ENCODE measurements at regions not wholly inside any gene's neighbourhood (a gene's known extent, or its start where the extent isn't known, plus 50 kb on each side); places are given as distances from the start of the nearest gene placed in this dataset.

DNA sequence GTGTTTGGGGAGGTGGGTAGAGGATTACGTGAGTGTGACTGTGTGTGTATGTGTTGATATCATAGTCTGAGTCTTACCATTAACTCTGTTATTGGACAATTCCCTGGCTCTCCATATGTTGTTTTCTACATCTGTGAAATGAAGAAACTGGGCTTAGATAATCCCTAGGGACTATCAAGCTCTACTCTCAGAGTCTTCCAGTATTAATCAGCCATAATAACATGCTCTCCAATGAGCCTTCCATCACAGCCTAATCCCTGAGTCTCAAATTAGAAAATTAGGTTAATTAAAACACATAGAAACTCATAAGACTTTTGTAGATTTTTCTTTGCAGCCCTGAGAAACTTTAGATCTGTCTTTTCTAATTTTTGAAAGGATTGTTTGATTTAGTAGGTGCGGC lies 404.2 kb upstream of the RARB start:
- TF ChIP-seq, protein P1, sequence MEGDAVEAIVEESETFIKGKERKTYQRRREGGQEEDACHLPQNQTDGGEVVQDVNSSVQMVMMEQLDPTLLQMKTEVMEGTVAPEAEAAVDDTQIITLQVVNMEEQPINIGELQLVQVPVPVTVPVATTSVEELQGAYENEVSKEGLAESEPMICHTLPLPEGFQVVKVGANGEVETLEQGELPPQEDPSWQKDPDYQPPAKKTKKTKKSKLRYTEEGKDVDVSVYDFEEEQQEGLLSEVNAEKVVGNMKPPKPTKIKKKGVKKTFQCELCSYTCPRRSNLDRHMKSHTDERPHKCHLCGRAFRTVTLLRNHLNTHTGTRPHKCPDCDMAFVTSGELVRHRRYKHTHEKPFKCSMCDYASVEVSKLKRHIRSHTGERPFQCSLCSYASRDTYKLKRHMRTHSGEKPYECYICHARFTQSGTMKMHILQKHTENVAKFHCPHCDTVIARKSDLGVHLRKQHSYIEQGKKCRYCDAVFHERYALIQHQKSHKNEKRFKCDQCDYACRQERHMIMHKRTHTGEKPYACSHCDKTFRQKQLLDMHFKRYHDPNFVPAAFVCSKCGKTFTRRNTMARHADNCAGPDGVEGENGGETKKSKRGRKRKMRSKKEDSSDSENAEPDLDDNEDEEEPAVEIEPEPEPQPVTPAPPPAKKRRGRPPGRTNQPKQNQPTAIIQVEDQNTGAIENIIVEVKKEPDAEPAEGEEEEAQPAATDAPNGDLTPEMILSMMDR (IDR thresholded peaks at IDR 0.05; ENCODE audit: insufficient read depth, low read depth, low read length) = no peak

DNA sequence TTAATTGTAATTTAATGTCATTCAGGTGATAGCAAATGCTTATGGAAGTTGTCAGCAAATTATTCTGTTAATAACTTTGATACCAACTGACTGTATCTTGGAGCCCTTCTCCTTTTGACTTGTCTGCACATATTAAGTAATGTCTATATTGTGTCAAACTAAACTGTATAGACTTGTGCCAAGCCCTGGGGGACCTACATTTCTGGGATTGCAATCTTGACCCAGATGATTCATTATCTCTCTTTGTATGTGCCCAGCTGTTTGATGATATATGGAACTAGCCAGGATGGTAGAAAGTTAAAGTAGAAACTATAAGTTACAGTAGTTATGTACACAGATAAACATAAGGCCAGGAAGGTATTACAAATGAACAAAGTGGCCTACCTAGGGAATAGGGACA lies 402.8 kb upstream of the RARB start:
- DNase-seq (ENCODE audit: low read depth) = no peak
- TF ChIP-seq, protein P1 (IDR thresholded peaks at IDR 0.05; ENCODE audit: insufficient read depth, low read depth, low read length) = no peak
- H3K4me3 ChIP-seq (ENCODE audit: low read depth, low read length) = no peak overlapping the region

More for the DNA sequence above, 404.2 kb upstream of the RARB start:
- no peak overlapping the region for H3K4me3 ChIP-seq (ENCODE audit: low read depth, low read length)
- DNase-seq (ENCODE audit: low read depth) = no peak

- TF ChIP-seq, protein P1 (IDR thresholded peaks at IDR 0.05; ENCODE audit: insufficient read depth, low read depth, low read length) = no peak
- no peak overlapping the region for H3K4me3 ChIP-seq (ENCODE audit: low read depth, low read length)
- no peak for DNase-seq (ENCODE audit: low read depth)
Observed at GRCh38 chr3:25027650-25028049, 400.4 kb upstream of the RARB start.

DNA sequence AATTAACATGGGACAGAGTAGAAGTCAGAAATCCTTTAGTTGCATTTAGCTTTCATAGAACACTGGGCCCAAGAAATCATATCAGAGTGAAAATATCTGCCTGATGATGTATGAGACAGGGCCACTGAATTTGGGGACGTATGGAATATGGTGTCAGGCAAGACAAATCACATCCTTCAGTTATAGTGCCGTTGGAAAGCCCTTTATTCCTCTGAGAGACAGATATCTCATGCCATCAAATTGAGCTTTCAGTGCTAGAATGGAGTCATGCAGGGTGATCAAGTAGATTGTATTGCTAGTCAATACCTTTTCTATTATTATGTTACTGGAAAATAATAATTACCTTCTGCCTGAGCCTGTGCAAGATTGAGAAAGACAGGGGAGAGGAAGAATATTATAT lies 398.2 kb upstream of the RARB start:
- H3K4me3 ChIP-seq (ENCODE audit: low read depth, low read length) = no peak overlapping the region
- no peak for DNase-seq (ENCODE audit: low read depth)
- TF ChIP-seq, protein P1 (IDR thresholded peaks at IDR 0.05; ENCODE audit: insufficient read depth, low read depth, low read length) = no peak

DNA sequence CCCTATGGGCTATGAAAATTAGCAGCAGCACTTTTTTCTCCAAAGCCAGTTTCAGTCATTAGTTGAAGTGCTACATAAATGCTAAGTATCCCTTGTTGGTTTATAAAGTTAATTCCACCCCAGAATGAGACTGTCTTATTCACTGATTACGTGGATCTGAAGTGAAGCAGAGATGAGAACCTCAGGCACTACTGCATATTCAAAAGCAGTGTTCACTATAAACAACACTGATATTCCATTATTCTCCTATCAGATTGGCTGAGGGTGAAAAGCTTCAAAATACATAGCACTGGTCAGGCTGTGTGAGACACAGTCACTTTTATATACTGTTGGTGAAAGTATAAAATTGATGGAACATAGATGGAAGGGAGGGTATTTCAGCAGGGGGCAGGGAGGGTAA lies 395.7 kb upstream of the RARB start:
- TF ChIP-seq, protein P1 (IDR thresholded peaks at IDR 0.05; ENCODE audit: insufficient read depth, low read depth, low read length) = no peak
- H3K4me3 ChIP-seq (ENCODE audit: low read depth, low read length) = no peak overlapping the region
- no peak for DNase-seq (ENCODE audit: low read depth)

GRCh38 chr3:25033407-25034029 lies 394.5 kb upstream of the RARB start:
- no peak for DNase-seq (ENCODE audit: low read depth)
- H3K4me3 ChIP-seq (ENCODE audit: low read depth, low read length) = no peak overlapping the region
- TF ChIP-seq, protein P1 (IDR thresholded peaks at IDR 0.05; ENCODE audit: insufficient read depth, low read depth, low read length) = peak; percentile 56

- H3K4me3 ChIP-seq (ENCODE audit: low read depth, low read length) = no peak overlapping the region
- no peak for DNase-seq (ENCODE audit: low read depth)
- TF ChIP-seq, protein P1 (IDR thresholded peaks at IDR 0.05; ENCODE audit: insufficient read depth, low read depth, low read length) = no peak
Observed at GRCh38 chr3:25035526-25035925, 392.5 kb upstream of the RARB start.
